Mucosa of rectum (tissue), 2 donors: ENCODE measurements at regions not wholly inside any gene's neighbourhood (a gene's known extent, or its start where the extent isn't known, plus 50 kb on each side); places are given as distances from the start of the nearest gene placed in this dataset.

ENCODE experiments used
- H3K27ac ChIP-seq, 2 donors: one replicate each; pipeline ENCODE4 v1.7.0; 2013; ENCODE audit warnings: inconsistent platforms in 2 of 2, low read depth in 2 of 2, low read length in 2 of 2
- H3K27me3 ChIP-seq, 2 donors: one replicate each; pipeline ENCODE4 v1.7.0; 2013; ENCODE audit warnings: low read length in 2 of 2; ENCODE audit not compliant: control insufficient read depth in 2 of 2, insufficient read depth in 2 of 2
- H3K36me3 ChIP-seq, 2 donors: one replicate each; pipeline ENCODE4 v1.7.0; 2013; ENCODE audit warnings: low read length in 2 of 2; ENCODE audit not compliant: control insufficient read depth in 2 of 2, insufficient read depth in 2 of 2
- H3K4me1 ChIP-seq, 2 donors: one replicate each; pipeline ENCODE4 v1.7.0; 2013; ENCODE audit warnings: low read length in 2 of 2, mild to moderate bottlenecking in 1 of 2; ENCODE audit not compliant: control insufficient read depth in 2 of 2, insufficient read depth in 2 of 2
- H3K4me3 ChIP-seq, 2 donors: one replicate each; pipeline ENCODE4 v1.7.0; 2013; ENCODE audit warnings: low read length in 2 of 2
- H3K9ac ChIP-seq, 2 donors: one replicate each; pipeline ENCODE4 v1.7.0; 2013; ENCODE audit warnings: low read length in 2 of 2, low read depth in 1 of 2, mild to moderate bottlenecking in 1 of 2
- H3K9me3 ChIP-seq, 2 donors: one replicate each; pipeline ENCODE4 v1.7.0; 2013; ENCODE audit warnings: low read length in 2 of 2; ENCODE audit not compliant: control insufficient read depth in 2 of 2
- donor health status: healthy.
- donor health status: Normal muscosa, but diverticular disease.

GRCh38 chr4:64216741-64217140 is 192.5 kb downstream of the TECRL start:
- no peaks in the 10 kb centered on the region for H3K36me3 ChIP-seq
- no peaks in the 10 kb centered on the region for H3K9me3 ChIP-seq
- H3K27me3 ChIP-seq, result no peaks in the 10 kb centered on the region
- no peak overlapping the region for H3K27ac ChIP-seq
- H3K9ac ChIP-seq, result no peak overlapping the region
- no peak overlapping the region for H3K4me3 ChIP-seq
- no peaks in the 10 kb centered on the region for H3K4me1 ChIP-seq

- Histone ChIP-seq H3K27ac (no peak overlapping the region), H3K9ac (no peak overlapping the region), H3K4me1 (no peaks in the 10 kb centered on the region), H3K9me3 (peaks cover 0 to 3% of the 10 kb centered on the region in 2 donors), H3K27me3 (no peaks in the 10 kb centered on the region), H3K4me3 (no peak overlapping the region), H3K36me3 (no peaks in the 10 kb centered on the region)
These were observed 203.9 kb downstream of the TECRL start for GRCh38 chr4:64205376-64205775.

GRCh38 chr4:64200001-64200555 is 209.2 kb downstream of the TECRL start:
- Histone ChIP-seq H3K9ac (no peak overlapping the region), H3K36me3 (no peaks in the 10 kb centered on the region), H3K4me3 (no peak overlapping the region), H3K27me3 (no peaks in the 10 kb centered on the region), H3K9me3 (no peaks in the 10 kb centered on the region), H3K27ac (no peak overlapping the region), H3K4me1 (no peaks in the 10 kb centered on the region)

- Histone ChIP-seq H3K4me3 (no peak overlapping the region), H3K36me3 (no peaks in the 10 kb centered on the region), H3K4me1 (no peaks in the 10 kb centered on the region), H3K9ac (no peak overlapping the region), H3K9me3 (no peaks in the 10 kb centered on the region), H3K27ac (no peak overlapping the region), H3K27me3 (no peaks in the 10 kb centered on the region)
These were observed 213.7 kb downstream of the TECRL start for GRCh38 chr4:64195582-64195981.

GRCh38 chr4:64192731-64193412 is 216.4 kb downstream of the TECRL start:
- Histone ChIP-seq H3K9me3 (no peaks in the 10 kb centered on the region), H3K9ac (no peak overlapping the region), H3K27me3 (no peaks in the 10 kb centered on the region), H3K36me3 (no peaks in the 10 kb centered on the region), H3K4me1 (no peaks in the 10 kb centered on the region), H3K4me3 (no peak overlapping the region), H3K27ac (no peak overlapping the region)

- Histone ChIP-seq H3K4me3 (no peak overlapping the region), H3K9ac (no peak overlapping the region), H3K9me3 (no peaks in the 10 kb centered on the region), H3K4me1 (no peaks in the 10 kb centered on the region), H3K27me3 (no peaks in the 10 kb centered on the region), H3K36me3 (no peaks in the 10 kb centered on the region), H3K27ac (no peak overlapping the region)
These were observed 234.9 kb downstream of the TECRL start for GRCh38 chr4:64174247-64174882.

- H3K4me1 ChIP-seq, result no peaks in the 10 kb centered on the region
- no peak overlapping the region for H3K9ac ChIP-seq
- H3K27ac ChIP-seq, result no peak overlapping the region
- no peaks in the 10 kb centered on the region for H3K27me3 ChIP-seq
- H3K36me3 ChIP-seq, result no peaks in the 10 kb centered on the region
- H3K4me3 ChIP-seq, result no peak overlapping the region
- no peaks in the 10 kb centered on the region for H3K9me3 ChIP-seq
These were observed 242.9 kb downstream of the TECRL start for GRCh38 chr4:64166365-64166764.

GRCh38 chr4:64158648-64159326 is 250.5 kb downstream of the TECRL start:
- Histone ChIP-seq H3K27ac (no peak overlapping the region), H3K9me3 (no peaks in the 10 kb centered on the region), H3K9ac (no peak overlapping the region), H3K4me1 (no peaks in the 10 kb centered on the region), H3K36me3 (no peaks in the 10 kb centered on the region), H3K27me3 (no peaks in the 10 kb centered on the region), H3K4me3 (peak overlapping the region; percentile 28 to 35)

- Histone ChIP-seq H3K4me3 (no peak overlapping the region), H3K36me3 (no peaks in the 10 kb centered on the region), H3K9me3 (no peaks in the 10 kb centered on the region), H3K27me3 (no peaks in the 10 kb centered on the region), H3K4me1 (no peaks in the 10 kb centered on the region), H3K27ac (no peak overlapping the region), H3K9ac (no peak overlapping the region)
These were observed 251.9 kb downstream of the TECRL start for GRCh38 chr4:64157397-64157796.

- no peak overlapping the region for H3K27ac ChIP-seq
- no peaks in the 10 kb centered on the region for H3K9me3 ChIP-seq
- H3K36me3 ChIP-seq, result no peaks in the 10 kb centered on the region
- no peaks in the 10 kb centered on the region for H3K4me1 ChIP-seq
- H3K4me3 ChIP-seq, result no peak overlapping the region
- H3K9ac ChIP-seq, result no peak overlapping the region
- H3K27me3 ChIP-seq, result no peaks in the 10 kb centered on the region
These were observed 253.0 kb downstream of the TECRL start for GRCh38 chr4:64156253-64156652.
